ENCODE measurements at regions not wholly inside any gene's neighbourhood (a gene's known extent, or its start where the extent isn't known, plus 50 kb on each side); places are given as distances from the start of the nearest gene placed in this dataset.

DNA sequence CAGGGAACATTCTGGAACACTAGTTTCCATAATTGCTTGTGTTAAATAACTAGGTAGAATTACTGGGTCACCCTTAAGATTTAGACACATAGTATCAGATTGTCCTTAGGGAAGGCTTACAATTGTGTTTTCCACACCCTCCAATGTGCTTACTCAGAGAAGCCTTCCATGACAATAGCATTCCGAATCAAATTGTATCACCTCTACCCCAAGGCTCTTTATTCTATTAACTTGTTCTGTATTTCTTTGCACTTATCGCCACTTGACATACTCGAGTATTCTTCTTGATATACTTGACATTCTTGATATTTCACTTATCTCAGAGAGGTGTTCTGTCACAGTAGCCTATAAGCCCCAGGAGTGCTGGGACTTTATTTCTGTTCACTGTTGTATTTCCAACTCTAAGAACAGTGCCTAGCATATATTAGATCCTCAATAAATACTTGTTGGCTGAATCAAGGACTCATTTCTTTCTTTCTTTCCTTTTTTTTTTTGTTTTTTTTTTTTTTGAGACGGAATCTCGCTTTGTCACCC lies 238.9 kb upstream of the PDZRN3 start:
- H3K23ac ChIP-seq (ENCODE audit: insufficient read length, low read depth, low read length): no peak overlapping the region
- H3T11ph ChIP-seq (ENCODE audit: low read length): no peak overlapping the region
- H2BK15ac ChIP-seq (ENCODE audit: low read depth, low read length): no peak overlapping the region
- no peaks in the 10 kb centered on the region for H3K79me1 ChIP-seq (ENCODE audit: insufficient read depth, low read depth, low read length, poor library complexity, severe bottlenecking)
- H3K27ac ChIP-seq (ENCODE audit: insufficient read length, low read depth, low read length): no peak overlapping the region
- DNase-seq: no peak
- Mint-ChIP-seq H3K9me3 (peaks cover 7 to 9% of the 10 kb centered on the region in 2 experiments; a peak in 3 of 5 replicates), H3K27ac (no peak overlapping the region), H3K4me1 (peaks cover 7 to 11% of the 10 kb centered on the region in 2 experiments), H3K4me3 (no peak overlapping the region), H3K36me3 (ENCODE audit: insufficient read depth in 1 of 3, low read depth in 3 of 3) (peaks cover 0 to 10% (median 0%) of the 10 kb centered on the region in 3 experiments; a peak in 4 of 7 replicates), H3K27me3 (ENCODE audit: low read depth) (no peaks in the 10 kb centered on the region; the same call in 1 of the 2 replicates)
- H3K56ac ChIP-seq (ENCODE audit: insufficient read length, low read depth, low read length): no peak overlapping the region
- H4K5ac ChIP-seq (ENCODE audit: insufficient read length, low read depth, low read length): no peak overlapping the region
- no CpG with 5 or more reads among the region's 5 CpGs for WGBS (ENCODE audit: extremely low coverage, insufficient read length, low lambda C conversion rate)
- no peak overlapping the region for H2AK5ac ChIP-seq (ENCODE audit: insufficient read length, low read length)
- H3K9ac ChIP-seq (ENCODE audit: extremely low read depth, insufficient read length, low read length): no peak overlapping the region
- no peak overlapping the region for H3K4me2 ChIP-seq (ENCODE audit: insufficient read depth, insufficient read length, low read length)
- H2BK5ac ChIP-seq (ENCODE audit: insufficient read length, low read length): no peak overlapping the region
- H3K18ac ChIP-seq (ENCODE audit: insufficient read length, low read depth, low read length): no peak overlapping the region
- no peak overlapping the region for H3K14ac ChIP-seq (ENCODE audit: insufficient read depth, low read length)
- H4K8ac ChIP-seq (replicated peaks; ENCODE audit: insufficient read length, low read depth, low read length): no peak overlapping the region
- H3K4ac ChIP-seq (ENCODE audit: low read depth, low read length): no peak overlapping the region
- no peaks in the 10 kb centered on the region for H3K79me2 ChIP-seq (ENCODE audit: insufficient read depth, low read length)
- H2BK12ac ChIP-seq (ENCODE audit: insufficient read length, low read depth, low read length): no peak overlapping the region
- no peaks in the 10 kb centered on the region; the same call in 1 of the 2 replicates for H3K4me1 ChIP-seq (ENCODE audit: insufficient read depth, low read length)
- no peaks in the 10 kb centered on the region for H3K27me3 ChIP-seq (ENCODE audit: insufficient read depth, low read length)
- no peaks in the 10 kb centered on the region for H4K20me1 ChIP-seq (ENCODE audit: control insufficient read depth, insufficient read depth, insufficient read length)
- H2AFZ ChIP-seq (ENCODE audit: low read length): no peak overlapping the region
- H3K9me3 ChIP-seq (ENCODE audit: control insufficient read depth, low read depth, low read length): no peaks in the 10 kb centered on the region
- TF ChIP-seq CTCF (conservative IDR thresholded peaks at IDR 0.05): no peak
- H2BK120ac ChIP-seq (ENCODE audit: low read depth, low read length, poor library complexity, severe bottlenecking): no peak overlapping the region
- no peak overlapping the region for H2BK20ac ChIP-seq (ENCODE audit: low read depth, low read length, poor library complexity, severe bottlenecking)
- H3K23me2 ChIP-seq (ENCODE audit: insufficient read length, low read depth, low read length, poor library complexity, severe bottlenecking): no peaks in the 10 kb centered on the region
- H4K91ac ChIP-seq (ENCODE audit: insufficient read length, low read depth, low read length): no peak overlapping the region

All from H9 (cell line).